ENCODE measurements at regions not wholly inside any gene's neighbourhood (a gene's known extent, or its start where the extent isn't known, plus 50 kb on each side); places are given as distances from the start of the nearest gene placed in this dataset.
A peak's percentile ranks its signal among the peaks of the same experiment; 100 is the strongest.

DNA sequence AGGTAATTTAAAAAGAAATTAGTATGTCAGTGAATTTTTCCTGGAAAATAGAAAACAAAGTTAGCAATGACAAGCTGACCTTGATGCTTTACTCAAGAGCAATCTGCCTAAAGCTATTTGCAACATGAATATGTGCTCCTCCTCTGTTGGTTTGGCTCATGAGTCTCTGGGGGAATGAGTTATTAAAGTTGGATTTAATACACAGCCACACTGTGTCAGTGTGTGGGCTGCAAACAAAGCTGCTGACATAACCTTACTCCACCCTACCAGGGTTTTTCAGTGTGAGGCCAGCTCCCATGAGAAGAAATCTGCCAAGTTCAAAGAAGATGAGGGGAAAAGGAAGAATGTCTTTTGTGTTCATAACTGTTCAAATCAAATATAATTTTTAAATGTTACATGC, 280.5 kb downstream of the TLL1 start:
- no peak overlapping the region for H3K27ac ChIP-seq (ENCODE audit: low read length)
- intact Hi-C loops (cut with DNase I): no loop called here
- no peak overlapping the region for H3K4me3 ChIP-seq (ENCODE audit: low read length)
- H3K27me3 ChIP-seq (ENCODE audit: control insufficient read depth, insufficient read depth): no peaks in the 10 kb centered on the region
- DNase-seq: no peak
- H3K4me1 ChIP-seq (ENCODE audit: control insufficient read depth, insufficient read depth, low read length): no peaks in the 10 kb centered on the region
- no peaks in the 10 kb centered on the region for H3K9me3 ChIP-seq (ENCODE audit: control insufficient read depth, low read length)
- ATAC-seq: peak; percentile 77 to 80

DNA sequence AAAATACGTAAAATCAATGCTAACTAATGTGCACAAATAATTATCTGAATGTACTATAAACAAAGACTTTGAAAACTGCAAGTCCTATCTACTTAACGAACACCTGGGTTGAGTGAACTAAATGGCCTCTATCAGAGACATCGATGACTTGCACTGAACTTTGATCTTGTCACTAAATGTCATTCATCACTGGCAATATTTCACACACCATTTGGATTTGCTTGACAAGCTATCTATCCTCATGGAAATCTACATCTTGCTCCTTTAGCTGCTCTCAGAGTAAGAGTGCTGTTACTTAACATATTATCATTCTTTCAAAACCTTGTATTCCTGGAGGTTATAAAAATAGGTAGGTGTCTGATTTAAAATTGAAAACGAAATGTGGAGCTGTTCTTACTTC, 289.3 kb downstream of the TLL1 start:
- ATAC-seq: no peak
- no peaks in the 10 kb centered on the region for H3K9me3 ChIP-seq (ENCODE audit: control insufficient read depth, low read length)
- intact Hi-C loops (cut with DNase I): no loop called here
- no peaks in the 10 kb centered on the region for H3K27me3 ChIP-seq (ENCODE audit: control insufficient read depth, insufficient read depth)
- no peaks in the 10 kb centered on the region for H3K4me1 ChIP-seq (ENCODE audit: control insufficient read depth, insufficient read depth, low read length)
- no peak overlapping the region for H3K27ac ChIP-seq (ENCODE audit: low read length)
- DNase-seq: no peak
- 47% methylated on average over 4 of the region's 4 CpGs for WGBS
- no peak overlapping the region for H3K4me3 ChIP-seq (ENCODE audit: low read length)

DNA sequence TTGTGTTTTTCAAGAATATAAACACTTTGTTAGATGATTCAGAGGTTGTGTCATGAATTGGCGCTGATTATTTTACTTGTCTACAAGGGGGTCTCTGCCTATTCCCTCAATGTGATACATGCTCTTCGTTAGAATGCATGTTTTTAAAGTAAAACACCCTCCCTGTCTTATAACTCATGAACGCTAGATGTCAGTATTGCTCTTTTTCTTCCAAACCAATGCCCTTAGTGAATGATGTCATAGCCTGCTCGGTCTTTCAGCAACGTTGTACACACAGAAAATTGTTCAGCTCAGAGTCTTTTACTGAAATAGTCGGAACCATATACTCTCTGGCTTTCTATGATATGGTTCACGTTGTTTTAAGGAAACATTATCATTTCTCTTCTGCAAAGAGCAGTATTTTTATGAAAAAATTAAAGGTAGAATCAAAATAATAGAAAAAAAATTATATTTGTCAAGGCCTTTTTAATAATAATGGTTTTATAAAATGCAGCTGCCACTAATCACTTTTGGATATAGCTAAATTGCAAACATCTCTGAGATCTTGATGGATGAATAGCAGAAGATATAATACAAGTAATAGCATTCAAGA, 292.9 kb downstream of the TLL1 start:
- DNase-seq: no peak
- Histone ChIP-seq H3K9me3 (ENCODE audit: control insufficient read depth, low read length) (no peaks in the 10 kb centered on the region), H3K27me3 (ENCODE audit: control insufficient read depth, insufficient read depth) (no peaks in the 10 kb centered on the region), H3K4me1 (ENCODE audit: control insufficient read depth, insufficient read depth, low read length) (no peaks in the 10 kb centered on the region), H3K4me3 (ENCODE audit: low read length) (no peak overlapping the region), H3K27ac (ENCODE audit: low read length) (no peak overlapping the region)
- 2% methylated on average over 7 of the region's 7 CpGs for WGBS
- intact Hi-C loops (cut with DNase I): no loop called here
- peak; percentile 76 to 86 for ATAC-seq

DNA sequence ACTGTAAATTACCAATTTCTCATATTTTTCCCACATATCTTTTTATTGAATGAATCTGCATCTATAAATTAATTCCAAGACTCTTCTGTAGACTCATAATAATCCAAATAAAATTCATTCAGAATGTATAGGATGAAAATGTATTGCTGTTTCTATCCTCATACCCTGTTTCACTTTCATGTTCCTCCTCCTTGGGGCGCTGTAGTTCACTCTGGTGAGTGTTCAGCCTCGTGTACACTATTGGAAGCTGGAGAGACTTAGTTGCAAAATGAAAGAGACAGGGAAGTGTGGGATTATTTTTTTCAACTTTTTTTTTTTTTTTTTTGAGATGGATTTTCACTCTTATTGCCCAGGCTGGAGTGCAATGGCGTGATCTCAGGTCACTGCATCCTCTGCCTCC, 296.1 kb downstream of the TLL1 start:
- ATAC-seq: no peak
- 49% methylated on average over 3 of the region's 3 CpGs for WGBS
- Histone ChIP-seq H3K4me3 (ENCODE audit: low read length) (no peak overlapping the region), H3K27ac (ENCODE audit: low read length) (no peak overlapping the region), H3K4me1 (ENCODE audit: control insufficient read depth, insufficient read depth, low read length) (no peaks in the 10 kb centered on the region), H3K27me3 (ENCODE audit: control insufficient read depth, insufficient read depth) (no peaks in the 10 kb centered on the region), H3K9me3 (ENCODE audit: control insufficient read depth, low read length) (no peaks in the 10 kb centered on the region)
- intact Hi-C loops (cut with DNase I): no loop called here
- no peak for DNase-seq

DNA sequence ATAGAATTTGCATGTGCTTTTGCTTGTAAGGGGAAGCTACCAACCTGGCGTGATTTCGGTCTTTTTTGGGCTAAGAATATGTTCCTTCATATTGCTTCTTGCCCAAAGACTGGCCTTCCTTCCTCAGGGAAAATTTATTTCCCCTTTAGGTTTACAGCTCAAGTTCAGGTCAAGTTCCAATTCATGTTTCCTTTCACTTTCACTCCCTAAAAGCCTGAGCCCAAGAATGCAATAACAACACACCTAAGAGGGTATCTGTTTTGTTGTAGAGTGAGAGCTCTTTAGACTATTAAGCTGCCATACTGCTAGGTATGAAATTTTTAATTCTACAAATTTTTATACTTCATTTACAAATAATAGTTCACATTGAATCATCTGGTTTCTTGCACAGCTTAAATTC, 299.6 kb downstream of the TLL1 start:
- ATAC-seq (no peak), DNase-seq (no peak)
- Histone ChIP-seq H3K27ac (ENCODE audit: low read length) (no peak overlapping the region), H3K4me3 (ENCODE audit: low read length) (no peak overlapping the region), H3K27me3 (ENCODE audit: control insufficient read depth, insufficient read depth) (no peaks in the 10 kb centered on the region), H3K4me1 (ENCODE audit: control insufficient read depth, insufficient read depth, low read length) (no peaks in the 10 kb centered on the region), H3K9me3 (ENCODE audit: control insufficient read depth, low read length) (no peaks in the 10 kb centered on the region)
- 32% methylated on average over 2 of the region's 2 CpGs for WGBS
- intact Hi-C loops (cut with DNase I): no loop called here

DNA sequence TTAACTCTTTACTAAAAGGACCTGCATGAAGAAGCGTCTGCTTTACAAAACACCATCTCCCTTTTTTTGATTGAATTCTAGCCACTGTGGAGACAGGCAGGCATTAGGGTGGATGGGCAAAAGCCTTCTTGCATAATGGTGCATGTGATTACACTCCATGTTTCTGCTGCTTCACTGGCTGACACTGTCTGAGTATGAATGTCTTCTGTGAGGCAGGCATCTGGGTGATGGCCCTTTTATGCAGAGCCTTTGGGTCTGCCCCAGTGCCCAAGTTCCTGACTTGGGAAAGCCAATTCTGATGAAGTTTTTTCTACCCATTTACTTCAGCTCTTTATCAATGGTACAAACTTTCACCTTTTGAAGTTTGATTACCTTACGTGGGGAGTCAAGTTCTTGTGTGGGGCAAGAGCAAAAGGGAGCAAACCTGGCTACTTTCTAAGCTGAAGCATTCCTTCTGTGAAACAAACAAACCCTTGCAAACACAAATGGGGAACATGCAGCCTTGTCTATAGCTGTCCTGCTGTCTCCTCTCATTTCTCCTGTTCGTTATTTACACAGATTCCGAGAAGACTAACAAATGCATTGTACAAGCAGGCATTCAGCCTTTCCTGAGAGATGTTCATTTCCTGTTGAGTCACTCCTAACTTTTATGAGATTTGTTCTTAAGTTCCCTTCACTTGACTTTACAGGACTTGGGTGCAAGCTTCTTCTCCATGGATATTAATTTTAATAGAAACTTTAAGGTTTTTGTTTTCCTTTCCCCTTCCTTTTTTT, 301.9 kb downstream of the TLL1 start:
- Histone ChIP-seq H3K4me1 (ENCODE audit: control insufficient read depth, insufficient read depth, low read length) (no peaks in the 10 kb centered on the region), H3K9me3 (ENCODE audit: control insufficient read depth, low read length) (no peaks in the 10 kb centered on the region), H3K27me3 (ENCODE audit: control insufficient read depth, insufficient read depth) (no peaks in the 10 kb centered on the region), H3K4me3 (ENCODE audit: low read length) (no peak overlapping the region), H3K27ac (ENCODE audit: low read length) (no peak overlapping the region)
- DNase-seq (no peak), ATAC-seq (no peak)
- WGBS: 64% methylated on average over 4 of the region's 4 CpGs
- intact Hi-C loops (cut with DNase I): no loop called here

DNA sequence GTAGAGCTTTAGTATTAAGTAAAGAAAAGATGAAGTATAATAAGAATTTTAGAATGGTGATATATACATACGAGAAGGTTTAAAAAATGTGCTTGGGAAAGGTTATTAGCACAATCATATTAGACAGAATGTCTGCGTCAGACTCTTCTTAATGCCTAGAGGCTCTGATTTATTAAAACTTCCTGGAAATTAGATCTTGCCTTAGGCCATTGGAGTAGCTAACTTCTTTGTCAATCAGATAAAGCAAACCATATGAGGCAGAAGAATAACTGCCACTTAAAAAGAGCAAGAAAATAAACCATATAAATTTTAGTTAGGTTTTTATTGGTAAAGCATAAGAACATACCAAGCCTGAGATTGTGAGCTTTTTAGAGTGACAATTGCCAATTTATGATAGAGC, 309.1 kb downstream of the TLL1 start:
- Histone ChIP-seq H3K27ac (ENCODE audit: low read length) (no peak overlapping the region), H3K4me1 (ENCODE audit: control insufficient read depth, insufficient read depth, low read length) (no peaks in the 10 kb centered on the region), H3K27me3 (ENCODE audit: control insufficient read depth, insufficient read depth) (no peaks in the 10 kb centered on the region), H3K9me3 (ENCODE audit: control insufficient read depth, low read length) (no peaks in the 10 kb centered on the region), H3K4me3 (ENCODE audit: low read length) (no peak overlapping the region)
- WGBS: 81% methylated on average over 2 of the region's 2 CpGs
- intact Hi-C loops (cut with DNase I): no loop called here
- no peak for DNase-seq
- no peak for ATAC-seq

DNA sequence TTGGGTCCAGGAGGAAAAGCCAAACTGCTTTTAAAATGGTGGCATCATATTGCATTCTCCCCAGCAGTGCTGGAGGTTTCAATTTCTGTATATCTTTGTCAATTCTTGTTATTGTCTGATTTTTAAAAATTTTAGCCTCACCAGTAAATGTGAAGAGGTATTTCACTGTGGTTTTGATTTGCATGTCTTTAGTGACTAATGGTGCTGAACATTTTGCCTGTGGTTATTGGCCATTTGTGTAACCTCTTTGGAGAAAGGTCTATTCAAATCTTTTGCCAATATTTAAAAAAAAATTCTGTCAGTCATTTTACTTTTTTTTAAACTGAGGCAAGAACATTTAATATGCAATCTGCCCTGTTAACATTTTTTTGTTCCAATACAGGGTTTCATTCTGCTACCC, 322.1 kb downstream of the TLL1 start:
- DNase-seq (no peak), ATAC-seq (no peak)
- no peak overlapping the region for H3K27ac ChIP-seq (ENCODE audit: low read length)
- H3K4me3 ChIP-seq (ENCODE audit: low read length): no peak overlapping the region
- H3K4me1 ChIP-seq (ENCODE audit: control insufficient read depth, insufficient read depth, low read length): no peaks in the 10 kb centered on the region
- no peaks in the 10 kb centered on the region for H3K27me3 ChIP-seq (ENCODE audit: control insufficient read depth, insufficient read depth)
- H3K9me3 ChIP-seq (ENCODE audit: control insufficient read depth, low read length): no peaks in the 10 kb centered on the region
- intact Hi-C loops (cut with DNase I): no loop called here

DNA sequence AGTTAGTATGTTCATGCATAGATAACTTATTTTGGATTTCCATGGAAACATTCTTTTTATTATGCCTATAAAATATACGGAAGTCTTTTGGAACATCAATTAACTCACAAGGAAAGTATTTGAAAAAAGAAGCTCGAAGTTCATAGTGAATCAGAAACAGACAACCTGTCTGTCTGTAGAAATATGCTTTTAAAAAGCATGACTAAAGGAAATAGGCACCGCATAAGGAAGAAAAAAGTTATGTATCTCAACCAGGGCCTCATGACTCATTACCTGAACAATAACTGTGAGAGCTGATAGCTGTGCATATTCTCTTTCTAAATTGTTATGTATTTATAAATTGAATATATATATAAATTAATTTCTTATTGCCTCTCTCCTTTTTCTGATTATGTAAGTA, 324.1 kb downstream of the TLL1 start:
- H3K27me3 ChIP-seq (ENCODE audit: control insufficient read depth, insufficient read depth): no peaks in the 10 kb centered on the region
- no peaks in the 10 kb centered on the region for H3K4me1 ChIP-seq (ENCODE audit: control insufficient read depth, insufficient read depth, low read length)
- intact Hi-C loops (cut with DNase I): no loop called here
- 76% methylated on average over 3 of the region's 3 CpGs for WGBS
- H3K9me3 ChIP-seq (ENCODE audit: control insufficient read depth, low read length): no peaks in the 10 kb centered on the region
- no peak for ATAC-seq
- H3K4me3 ChIP-seq (ENCODE audit: low read length): no peak overlapping the region
- H3K27ac ChIP-seq (ENCODE audit: low read length): no peak overlapping the region
- DNase-seq: no peak

DNA sequence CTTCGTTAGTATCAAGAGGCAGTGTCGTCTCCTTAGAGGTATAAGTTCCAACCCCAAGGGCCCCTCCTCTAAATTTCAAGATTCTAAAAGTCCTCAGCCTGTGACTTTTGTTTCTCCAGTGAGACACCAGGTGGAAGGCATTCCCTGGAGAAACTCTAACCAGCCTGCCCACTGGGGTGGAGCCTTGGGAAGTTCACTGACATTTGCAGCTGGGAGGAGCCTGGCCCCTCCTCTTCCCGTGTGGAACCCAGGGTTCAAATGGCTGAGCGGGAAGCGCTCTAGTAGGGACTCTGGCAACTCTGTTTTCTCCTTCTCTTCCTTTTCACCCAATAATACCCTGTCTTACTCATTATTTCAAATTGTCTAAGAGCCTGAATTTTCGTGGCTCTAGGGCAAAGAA, 325.0 kb downstream of the TLL1 start:
- Histone ChIP-seq H3K27ac (ENCODE audit: low read length) (no peak overlapping the region), H3K27me3 (ENCODE audit: control insufficient read depth, insufficient read depth) (no peaks in the 10 kb centered on the region), H3K9me3 (ENCODE audit: control insufficient read depth, low read length) (no peaks in the 10 kb centered on the region), H3K4me3 (ENCODE audit: low read length) (no peak overlapping the region), H3K4me1 (ENCODE audit: control insufficient read depth, insufficient read depth, low read length) (no peaks in the 10 kb centered on the region)
- 81% methylated on average over 6 of the region's 6 CpGs for WGBS
- DNase-seq (no peak), ATAC-seq (no peak)
- intact Hi-C loops (cut with DNase I): no loop called here

DNA sequence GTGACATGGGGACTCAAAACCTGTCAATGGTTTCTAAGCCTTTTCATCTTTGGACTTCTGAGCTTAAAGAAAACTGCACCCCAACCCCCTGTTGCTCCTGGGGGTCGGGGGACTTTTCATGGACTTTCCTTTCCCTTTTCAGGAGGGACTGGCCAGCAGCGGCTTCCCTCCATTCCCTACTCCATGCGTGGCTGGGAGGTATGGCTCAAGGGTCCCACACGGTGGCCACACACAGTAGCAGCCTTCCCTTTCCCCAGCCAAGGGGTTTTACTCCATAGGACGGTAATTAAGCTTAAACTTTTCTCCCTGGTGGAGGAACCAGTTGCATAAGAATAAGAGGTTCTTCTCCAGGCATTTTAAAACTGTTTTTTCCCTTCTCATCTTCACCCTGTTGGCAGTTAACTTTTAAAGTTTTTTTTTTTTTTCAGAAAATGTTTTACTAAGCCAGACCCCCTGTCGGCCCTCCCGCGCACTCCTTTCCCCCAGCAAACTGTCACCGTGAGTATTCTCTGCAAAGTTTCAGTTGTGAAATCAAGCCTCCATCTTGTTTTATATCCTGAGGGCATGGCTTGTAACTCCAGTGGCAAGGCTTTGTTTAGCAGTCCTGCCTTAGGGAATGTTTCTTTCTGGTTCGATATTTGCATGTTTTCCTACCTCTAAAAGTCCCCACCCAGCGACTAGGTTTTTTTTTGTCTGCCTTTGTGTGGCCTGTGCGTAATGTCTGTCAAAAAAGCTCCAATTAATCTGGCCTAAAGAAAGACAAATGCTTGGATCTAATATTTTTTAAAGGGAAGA, 325.7 kb downstream of the TLL1 start:
- intact Hi-C loops (cut with DNase I): no loop called here
- no peaks in the 10 kb centered on the region for H3K27me3 ChIP-seq (ENCODE audit: control insufficient read depth, insufficient read depth)
- 76% methylated on average over 12 of the region's 12 CpGs for WGBS
- H3K4me3 ChIP-seq (ENCODE audit: low read length): no peak overlapping the region
- no peaks in the 10 kb centered on the region for H3K9me3 ChIP-seq (ENCODE audit: control insufficient read depth, low read length)
- H3K27ac ChIP-seq (ENCODE audit: low read length): no peak overlapping the region
- no peaks in the 10 kb centered on the region for H3K4me1 ChIP-seq (ENCODE audit: control insufficient read depth, insufficient read depth, low read length)
- ATAC-seq (no peak), DNase-seq (no peak)
